Omental fat pad (tissue), 3 donors: ENCODE measurements at regions not wholly inside any gene's neighbourhood (a gene's known extent, or its start where the extent isn't known, plus 50 kb on each side); places are given as distances from the start of the nearest gene placed in this dataset.

ENCODE experiments used
- ATAC-seq: fragments of 150-250 bp; one replicate; pipeline ENCODE4 v1.9.1; 2016; ENCODE audit warnings: mild to moderate bottlenecking, moderate library complexity; ENCODE audit not compliant: low FRiP score
- DNase-seq: peaks from one replicate; pipeline ENCODE4 v3.0.0-alpha.2; 2019; ENCODE audit warnings: low spot score
- TF ChIP-seq, protein P1 (sequence below), 3 donors: fragments of 450-650 bp; IDR thresholded peaks; one replicate each; pipeline ENCODE4 v1.5.1; 2016 to 2017; ENCODE audit warnings: antibody characterized with exemption in 3 of 3, mild to moderate bottlenecking in 3 of 3, moderate library complexity in 2 of 3

DNA sequence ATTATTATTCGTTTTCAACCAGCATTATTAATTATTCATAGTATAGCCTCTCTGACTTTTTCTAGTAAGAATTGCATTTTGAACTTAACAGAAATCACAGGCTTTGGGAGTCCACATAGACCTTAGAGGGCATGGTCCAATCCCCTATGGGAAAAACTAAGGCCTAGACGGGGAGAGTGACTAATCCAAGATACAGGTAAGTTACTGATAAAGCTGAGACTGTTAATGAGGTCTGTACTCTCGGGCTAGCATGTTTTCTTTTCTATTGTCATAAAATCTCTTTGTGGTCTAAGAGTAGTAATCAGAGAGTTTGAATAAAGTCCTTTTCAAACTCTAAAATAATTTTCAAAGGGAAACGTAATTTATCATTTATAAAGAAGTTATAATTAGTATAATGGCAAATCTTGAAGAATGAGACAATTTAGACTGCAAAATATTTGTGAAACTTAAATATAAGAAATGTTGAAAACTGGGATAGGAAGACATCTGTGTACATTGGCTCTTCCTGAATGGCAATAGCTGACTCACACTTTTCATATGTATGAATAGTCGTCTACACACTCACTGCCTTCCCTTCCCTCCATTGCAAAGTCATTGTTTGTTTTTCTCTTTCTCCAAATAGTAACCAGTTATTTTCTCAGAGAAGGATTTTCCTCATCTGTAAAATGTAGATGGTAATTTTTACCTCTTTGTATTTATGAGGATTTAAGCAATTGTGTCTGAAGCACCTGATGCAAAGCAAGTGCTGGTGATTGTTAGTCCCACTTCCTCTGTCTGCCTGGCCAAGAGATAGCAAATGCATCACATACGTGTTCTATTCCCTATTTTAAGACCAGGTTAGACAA lies 207.9 kb upstream of the CD180 start:
- ATAC-seq (no peak), DNase-seq (no peak)
- TF ChIP-seq, protein P1, sequence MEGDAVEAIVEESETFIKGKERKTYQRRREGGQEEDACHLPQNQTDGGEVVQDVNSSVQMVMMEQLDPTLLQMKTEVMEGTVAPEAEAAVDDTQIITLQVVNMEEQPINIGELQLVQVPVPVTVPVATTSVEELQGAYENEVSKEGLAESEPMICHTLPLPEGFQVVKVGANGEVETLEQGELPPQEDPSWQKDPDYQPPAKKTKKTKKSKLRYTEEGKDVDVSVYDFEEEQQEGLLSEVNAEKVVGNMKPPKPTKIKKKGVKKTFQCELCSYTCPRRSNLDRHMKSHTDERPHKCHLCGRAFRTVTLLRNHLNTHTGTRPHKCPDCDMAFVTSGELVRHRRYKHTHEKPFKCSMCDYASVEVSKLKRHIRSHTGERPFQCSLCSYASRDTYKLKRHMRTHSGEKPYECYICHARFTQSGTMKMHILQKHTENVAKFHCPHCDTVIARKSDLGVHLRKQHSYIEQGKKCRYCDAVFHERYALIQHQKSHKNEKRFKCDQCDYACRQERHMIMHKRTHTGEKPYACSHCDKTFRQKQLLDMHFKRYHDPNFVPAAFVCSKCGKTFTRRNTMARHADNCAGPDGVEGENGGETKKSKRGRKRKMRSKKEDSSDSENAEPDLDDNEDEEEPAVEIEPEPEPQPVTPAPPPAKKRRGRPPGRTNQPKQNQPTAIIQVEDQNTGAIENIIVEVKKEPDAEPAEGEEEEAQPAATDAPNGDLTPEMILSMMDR (IDR thresholded peaks at IDR 0.05): no peak

DNA sequence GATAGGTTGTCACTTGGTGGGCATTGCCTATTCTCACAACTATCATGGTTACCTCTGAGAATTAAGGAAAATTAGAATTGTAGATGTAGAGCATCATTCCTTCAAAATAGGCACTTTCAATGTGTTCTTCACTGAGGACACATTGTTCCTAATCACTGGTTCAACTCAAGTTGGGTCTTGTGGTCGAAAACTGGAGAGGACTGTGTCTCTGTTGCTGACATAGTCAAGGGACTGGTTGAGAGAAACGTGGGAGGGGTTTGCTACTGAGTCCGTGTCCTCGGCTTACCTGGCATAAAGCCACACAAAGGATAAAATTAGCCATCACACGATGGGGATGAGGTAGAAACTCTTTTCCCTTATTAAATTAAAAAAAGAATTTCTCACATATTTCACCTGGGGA lies 205.9 kb upstream of the CD180 start:
- ATAC-seq (no peak), DNase-seq (no peak)
- TF ChIP-seq, protein P1 (IDR thresholded peaks at IDR 0.05): no peak

DNA sequence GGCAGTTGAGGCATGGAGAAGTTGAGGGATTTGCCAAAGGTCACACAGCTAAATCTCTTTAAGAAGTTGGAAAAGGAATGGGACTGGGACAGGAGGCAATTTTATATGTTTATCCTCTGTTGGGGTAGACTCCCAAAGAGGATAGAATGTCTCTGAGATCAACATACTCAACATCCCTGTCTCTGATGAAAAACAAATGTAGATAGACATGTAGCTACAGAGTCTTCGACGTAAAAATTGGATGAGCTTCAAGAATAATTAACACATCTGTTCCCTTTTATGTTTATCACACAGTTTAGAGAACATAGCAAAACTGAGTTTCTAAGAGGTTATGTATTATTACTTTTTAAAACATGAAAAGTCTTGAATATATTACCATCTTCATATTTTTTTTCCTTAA lies 204.6 kb upstream of the CD180 start:
- ATAC-seq (no peak), DNase-seq (no peak)
- TF ChIP-seq, protein P1 (IDR thresholded peaks at IDR 0.05): no peak

DNA sequence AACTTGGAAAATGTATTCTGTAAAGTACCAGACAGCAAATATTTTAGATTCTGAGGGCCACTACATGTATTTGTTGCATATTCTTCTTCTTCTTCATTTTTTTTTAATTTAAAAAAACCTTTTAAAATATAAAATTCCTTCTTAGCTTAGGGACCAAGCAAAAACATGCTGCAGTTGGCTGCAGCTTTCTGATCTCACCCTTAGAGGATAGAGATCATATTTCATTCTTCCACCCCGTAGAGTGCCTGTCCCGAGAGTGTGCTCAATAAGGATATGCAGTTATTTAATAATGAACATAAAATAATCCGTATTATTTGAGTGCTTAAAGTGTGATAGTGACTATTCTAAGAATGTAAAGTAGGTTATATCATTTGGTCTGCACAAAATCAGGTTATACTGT lies 204.2 kb upstream of the CD180 start:
- DNase-seq (no peak), ATAC-seq (no peak)
- TF ChIP-seq, protein P1 (IDR thresholded peaks at IDR 0.05): no peak

DNA sequence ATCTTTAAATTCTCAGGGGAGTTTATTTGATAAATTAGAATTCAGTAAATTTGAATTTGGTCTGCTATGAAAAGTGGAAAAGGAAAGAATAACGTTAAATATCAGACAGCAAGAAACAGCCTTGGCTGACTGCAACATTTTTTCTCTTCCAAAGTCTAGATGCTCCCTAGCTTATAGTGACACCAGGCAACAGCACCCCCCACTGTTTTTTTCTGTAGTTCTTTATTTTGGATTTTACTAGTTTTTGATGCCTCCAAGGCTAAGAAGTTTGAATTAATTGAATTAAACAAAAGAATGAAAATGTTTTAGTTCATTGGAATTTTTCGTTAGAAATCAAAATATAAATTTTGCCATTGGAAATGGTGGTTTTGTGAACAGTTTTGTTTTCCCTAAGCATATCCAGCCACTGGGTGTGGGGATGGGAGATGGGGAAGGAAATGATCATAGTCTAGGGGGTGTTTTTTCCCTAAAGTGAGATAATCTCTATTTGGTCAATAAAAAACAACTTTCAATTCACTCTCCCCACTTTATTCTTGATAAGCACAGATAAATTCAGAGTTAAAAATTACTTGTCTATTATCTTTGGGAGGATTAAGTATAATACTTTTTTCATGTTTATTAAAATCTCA lies 199.3 kb upstream of the CD180 start:
- DNase-seq: no peak
- TF ChIP-seq, protein P1 (IDR thresholded peaks at IDR 0.05): no peak
- ATAC-seq: no peak

DNA sequence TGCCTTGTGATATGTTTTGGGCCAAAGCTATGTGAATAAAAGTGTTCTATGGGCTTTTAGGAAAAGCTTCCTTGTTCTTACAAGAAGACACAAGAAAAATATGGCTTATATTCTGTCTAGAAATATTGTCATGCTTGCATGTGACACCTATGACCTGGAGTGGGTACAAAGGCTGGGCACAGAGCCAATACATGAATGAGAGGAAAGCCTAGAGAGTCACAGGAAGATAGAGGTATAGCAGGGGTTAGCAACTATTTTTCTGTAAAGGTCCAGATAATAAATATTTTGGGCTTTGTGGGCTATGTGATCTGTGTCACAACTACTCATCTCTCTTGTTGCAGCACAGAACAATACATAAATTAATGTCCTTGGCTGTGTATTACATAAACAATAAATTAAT lies 196.6 kb upstream of the CD180 start:
- ATAC-seq: no peak
- DNase-seq: no peak
- TF ChIP-seq, protein P1 (IDR thresholded peaks at IDR 0.05): no peak

DNA sequence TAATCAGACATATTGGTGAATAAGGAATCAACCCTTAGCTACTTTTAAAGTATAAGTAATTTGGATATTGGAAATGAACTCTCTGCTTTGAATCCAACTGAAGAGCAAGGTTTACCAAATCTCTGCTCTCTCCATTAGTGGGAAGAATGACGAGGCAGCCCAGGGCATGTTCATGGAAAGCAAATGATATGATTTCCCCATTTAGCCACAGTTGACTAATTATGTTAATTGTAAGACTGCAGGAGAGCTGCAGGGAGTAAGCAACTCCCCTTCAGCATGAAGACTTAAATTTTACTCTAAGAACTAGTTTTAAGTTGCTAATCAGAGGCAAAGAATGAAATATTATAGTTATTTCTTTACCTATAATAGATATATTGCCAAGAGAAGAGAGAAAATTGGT lies 194.3 kb upstream of the CD180 start:
- TF ChIP-seq, protein P1 (IDR thresholded peaks at IDR 0.05): no peak
- no peak for DNase-seq
- no peak for ATAC-seq
